Spinal cord (tissue), 9 donors: ENCODE measurements at regions not wholly inside any gene's neighbourhood (a gene's known extent, or its start where the extent isn't known, plus 50 kb on each side); places are given as distances from the start of the nearest gene placed in this dataset.

ENCODE experiments used
- DNase-seq, 6 donors: peaks; one replicate each; pipeline versions ENCODE4 v3.0.0 to v3.0.0-alpha.2; 2013 to 2015; ENCODE audit warnings: low spot score in 6 of 6, low read depth in 4 of 6
- H3K27ac ChIP-seq: one replicate; pipeline ENCODE4 v1.5.1; 2013; ENCODE audit warnings: low read depth, low read length, control low read depth
- H3K27me3 ChIP-seq: one replicate; pipeline ENCODE4 v1.6.1; 2013; ENCODE audit warnings: low read length; ENCODE audit not compliant: control insufficient read depth, insufficient read depth
- H3K36me3 ChIP-seq: one replicate; pipeline ENCODE4 v1.6.1; 2013; ENCODE audit warnings: low read length; ENCODE audit not compliant: control insufficient read depth, insufficient read depth
- H3K4me1 ChIP-seq: one replicate; pipeline ENCODE4 v1.6.1; 2013; ENCODE audit warnings: low read length; ENCODE audit not compliant: control insufficient read depth, insufficient read depth
- H3K4me3 ChIP-seq: one replicate; pipeline ENCODE4 v1.5.1; 2013; ENCODE audit warnings: low read depth, low read length, control low read depth
- H3K9me3 ChIP-seq: one replicate; pipeline ENCODE4 v1.6.1; 2013; ENCODE audit warnings: low read length; ENCODE audit not compliant: control insufficient read depth, insufficient read depth
- WGBS: methylation state at CpG from one replicate; pipeline ENCODE4 v1.1.5; 2013; ENCODE audit warnings: missing lambda C conversion rate; ENCODE audit not compliant: insufficient coverage; 5-methylcytosine and 5-hydroxymethylcytosine counted together
- donor health status: healthy.

- Histone ChIP-seq H3K4me3 (no peak overlapping the region), H3K27me3 (no peaks in the 10 kb centered on the region), H3K9me3 (peaks cover 2% of the 10 kb centered on the region), H3K27ac (no peak overlapping the region), H3K4me1 (no peaks in the 10 kb centered on the region), H3K36me3 (no peaks in the 10 kb centered on the region)
- no CpG with 5 or more reads among the region's 3 CpGs for WGBS
- peak in 1 of 6 donors; percentile 79 for DNase-seq
Measured at GRCh38 chr10:1981976-1982375, 244.7 kb upstream of the ADARB2 start.

- DNase-seq: no peak
- H3K4me1 ChIP-seq: no peaks in the 10 kb centered on the region
- no peak overlapping the region for H3K27ac ChIP-seq
- H3K36me3 ChIP-seq: no peaks in the 10 kb centered on the region
- H3K4me3 ChIP-seq: no peak overlapping the region
- 63% methylated on average over 2 of the region's 3 CpGs for WGBS
- H3K27me3 ChIP-seq: no peaks in the 10 kb centered on the region
- peaks cover 2% of the 10 kb centered on the region for H3K9me3 ChIP-seq
Measured at GRCh38 chr10:1980459-1980858, 243.1 kb upstream of the ADARB2 start.

- 89% methylated on average over 1 of the region's 3 CpGs for WGBS
- H3K9me3 ChIP-seq: peaks cover 2% of the 10 kb centered on the region
- no peak for DNase-seq
- H3K36me3 ChIP-seq: no peaks in the 10 kb centered on the region
- H3K27me3 ChIP-seq: no peaks in the 10 kb centered on the region
- H3K4me3 ChIP-seq: no peak overlapping the region
- no peaks in the 10 kb centered on the region for H3K4me1 ChIP-seq
- H3K27ac ChIP-seq: no peak overlapping the region
Measured at GRCh38 chr10:1978584-1978983, 241.3 kb upstream of the ADARB2 start.

- peak in 2 of 6 donors; percentile 46 to 51 for DNase-seq
- no peaks in the 10 kb centered on the region for H3K36me3 ChIP-seq
- H3K27ac ChIP-seq: no peak overlapping the region
- peaks cover 2% of the 10 kb centered on the region for H3K9me3 ChIP-seq
- no peak overlapping the region for H3K4me3 ChIP-seq
- no peaks in the 10 kb centered on the region for H3K27me3 ChIP-seq
- WGBS: no CpG with 5 or more reads among the region's 1 CpG
- no peaks in the 10 kb centered on the region for H3K4me1 ChIP-seq
Measured at GRCh38 chr10:1977461-1977860, 240.1 kb upstream of the ADARB2 start.

GRCh38 chr10:1972406-1972805 lies 235.1 kb upstream of the ADARB2 start:
- no peaks in the 10 kb centered on the region for H3K36me3 ChIP-seq
- no peaks in the 10 kb centered on the region for H3K9me3 ChIP-seq
- H3K27me3 ChIP-seq: no peaks in the 10 kb centered on the region
- H3K4me1 ChIP-seq: peaks cover 3% of the 10 kb centered on the region
- H3K4me3 ChIP-seq: no peak overlapping the region
- no peak for DNase-seq
- 86% methylated on average over 1 of the region's 3 CpGs for WGBS
- H3K27ac ChIP-seq: no peak overlapping the region

GRCh38 chr10:1968257-1969033 lies 231.1 kb upstream of the ADARB2 start:
- peak in 4 of 6 donors; percentile 27 to 88 (median 57) for DNase-seq
- H3K27me3 ChIP-seq: no peaks in the 10 kb centered on the region
- H3K4me1 ChIP-seq: peaks cover 3% of the 10 kb centered on the region
- H3K27ac ChIP-seq: no peak overlapping the region
- no peak overlapping the region for H3K4me3 ChIP-seq
- no peaks in the 10 kb centered on the region for H3K9me3 ChIP-seq
- 33% methylated on average over 9 of the region's 14 CpGs for WGBS
- H3K36me3 ChIP-seq: no peaks in the 10 kb centered on the region

GRCh38 chr10:1966712-1967376 lies 229.5 kb upstream of the ADARB2 start:
- Histone ChIP-seq H3K36me3 (no peaks in the 10 kb centered on the region), H3K9me3 (no peaks in the 10 kb centered on the region), H3K27me3 (no peaks in the 10 kb centered on the region), H3K4me3 (no peak overlapping the region), H3K4me1 (peaks cover 3% of the 10 kb centered on the region), H3K27ac (no peak overlapping the region)
- 82% methylated on average over 7 of the region's 14 CpGs for WGBS
- DNase-seq: no peak

- Histone ChIP-seq H3K4me3 (no peak overlapping the region), H3K9me3 (no peaks in the 10 kb centered on the region), H3K4me1 (peaks cover 3% of the 10 kb centered on the region), H3K36me3 (no peaks in the 10 kb centered on the region), H3K27me3 (no peaks in the 10 kb centered on the region), H3K27ac (no peak overlapping the region)
- 94% methylated on average over 24 of the region's 24 CpGs for WGBS
- no peak for DNase-seq
Measured at GRCh38 chr10:1964476-1964875, 227.2 kb upstream of the ADARB2 start.

- Histone ChIP-seq H3K4me3 (no peak overlapping the region), H3K4me1 (peaks cover 3% of the 10 kb centered on the region), H3K36me3 (no peaks in the 10 kb centered on the region), H3K27ac (no peak overlapping the region), H3K9me3 (no peaks in the 10 kb centered on the region), H3K27me3 (no peaks in the 10 kb centered on the region)
- WGBS: 93% methylated on average over 22 of the region's 22 CpGs
- DNase-seq: no peak
Measured at GRCh38 chr10:1963341-1963740, 226.0 kb upstream of the ADARB2 start.

- no peak overlapping the region for H3K4me3 ChIP-seq
- H3K36me3 ChIP-seq: no peaks in the 10 kb centered on the region
- H3K27me3 ChIP-seq: no peaks in the 10 kb centered on the region
- no peak for DNase-seq
- no peaks in the 10 kb centered on the region for H3K9me3 ChIP-seq
- H3K27ac ChIP-seq: no peak overlapping the region
- no peaks in the 10 kb centered on the region for H3K4me1 ChIP-seq
- WGBS: no CpG with 5 or more reads among the region's 2 CpGs
Measured at GRCh38 chr10:1961989-1962388, 224.7 kb upstream of the ADARB2 start.
